Sigmoid colon (tissue), 6 donors: ENCODE measurements at regions not wholly inside any gene's neighbourhood (a gene's known extent, or its start where the extent isn't known, plus 50 kb on each side); places are given as distances from the start of the nearest gene placed in this dataset.

Experiments
- DNase-seq: peaks from one replicate; pipeline ENCODE4 v3.0.0-alpha.2; 2019
- H3K27ac ChIP-seq, 4 donors: fragments of 200-600 bp; sonication (generic); one replicate each; pipeline ENCODE4 v1.5.1; 2016 to 2019; ENCODE audit warnings: mild to moderate bottlenecking in 1 of 4
- H3K27me3 ChIP-seq, 3 donors: fragments of 200-600 bp; sonication (generic); one replicate each; pipeline ENCODE4 v1.5.1; 2019; ENCODE audit warnings: mild to moderate bottlenecking in 1 of 3
- H3K36me3 ChIP-seq, 4 donors: fragments of 200-600 bp; sonication (generic); one replicate each; pipeline ENCODE4 v1.5.1; 2016 to 2019
- H3K4me1 ChIP-seq, 4 donors: fragments of 200-600 bp; sonication (generic); one replicate each; pipeline ENCODE4 v1.5.1; 2017 to 2019
- H3K4me3 ChIP-seq, 4 donors: fragments of 200-600 bp; sonication (generic); one replicate each; pipeline ENCODE4 v1.5.1; 2017 to 2019; ENCODE audit warnings: mild to moderate bottlenecking in 2 of 4, moderate library complexity in 1 of 4
- H3K9me3 ChIP-seq, 4 donors: fragments of 200-600 bp in 3 of 4; sonication (generic) in 3 of 4; one replicate each; pipeline versions ENCODE4 v1.5.1 to v1.6.1; 2013 to 2019
- EP300 ChIP-seq, 4 donors: sonication (generic); formaldehyde crosslinking; IDR thresholded peaks; one replicate each; pipeline ENCODE4 v1.6.1; 2017; ENCODE audit warnings: antibody characterized with exemption in 4 of 4
- POLR2A ChIP-seq, 2 donors: fragments of 450-650 bp; IDR thresholded peaks; one replicate each; pipeline ENCODE4 v1.6.1; 2016; ENCODE audit warnings: antibody characterized with exemption in 2 of 2, mild to moderate bottlenecking in 2 of 2, moderate library complexity in 2 of 2
- POLR2AphosphoS5 ChIP-seq, 4 donors: sonication (generic); formaldehyde crosslinking; IDR thresholded peaks; one replicate each; pipeline ENCODE4 v1.6.1; 2017; ENCODE audit warnings: antibody characterized with exemption in 4 of 4
- WGBS, 2 donors: extraction: QIAGEN DNeasy Blood & Tissue Kit; methylation state at CpG; one replicate each; pipeline ENCODE4 v1.1.7; 2013; 5-methylcytosine and 5-hydroxymethylcytosine counted together
- intact Hi-C: fragments of 100-400 bp; cut with DNase I; formaldehyde crosslinking; loops from one replicate; pipeline ENCODE4 v1.15.1; 2023
- TF ChIP-seq, protein P1 (sequence below), 4 experiments: fragments of 450-650 bp in 3 of 4; fragments of 200-600 bp in 1 of 4; IDR thresholded peaks; one replicate each; pipeline ENCODE4 v1.5.1; 2016 to 2019; ENCODE audit warnings: antibody characterized with exemption in 4 of 4, mild to moderate bottlenecking in 3 of 4, moderate library complexity in 2 of 4
- donor health status: healthy with polysubstance abuse.
- donor health status: healthy.

- intact Hi-C loops: no loop called here
- no peak for DNase-seq
- H3K9me3 ChIP-seq: no peaks in the 10 kb centered on the region
- 62 to 65% methylated on average over 4 of the region's 4 CpGs for WGBS, 2 donors
- H3K4me3 ChIP-seq: no peak overlapping the region
- TF ChIP-seq, protein P1, sequence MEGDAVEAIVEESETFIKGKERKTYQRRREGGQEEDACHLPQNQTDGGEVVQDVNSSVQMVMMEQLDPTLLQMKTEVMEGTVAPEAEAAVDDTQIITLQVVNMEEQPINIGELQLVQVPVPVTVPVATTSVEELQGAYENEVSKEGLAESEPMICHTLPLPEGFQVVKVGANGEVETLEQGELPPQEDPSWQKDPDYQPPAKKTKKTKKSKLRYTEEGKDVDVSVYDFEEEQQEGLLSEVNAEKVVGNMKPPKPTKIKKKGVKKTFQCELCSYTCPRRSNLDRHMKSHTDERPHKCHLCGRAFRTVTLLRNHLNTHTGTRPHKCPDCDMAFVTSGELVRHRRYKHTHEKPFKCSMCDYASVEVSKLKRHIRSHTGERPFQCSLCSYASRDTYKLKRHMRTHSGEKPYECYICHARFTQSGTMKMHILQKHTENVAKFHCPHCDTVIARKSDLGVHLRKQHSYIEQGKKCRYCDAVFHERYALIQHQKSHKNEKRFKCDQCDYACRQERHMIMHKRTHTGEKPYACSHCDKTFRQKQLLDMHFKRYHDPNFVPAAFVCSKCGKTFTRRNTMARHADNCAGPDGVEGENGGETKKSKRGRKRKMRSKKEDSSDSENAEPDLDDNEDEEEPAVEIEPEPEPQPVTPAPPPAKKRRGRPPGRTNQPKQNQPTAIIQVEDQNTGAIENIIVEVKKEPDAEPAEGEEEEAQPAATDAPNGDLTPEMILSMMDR (IDR thresholded peaks at IDR 0.05): no peak
- TF ChIP-seq POLR2AphosphoS5 (IDR thresholded peaks at IDR 0.05): no peak
- TF ChIP-seq POLR2A (IDR thresholded peaks at IDR 0.05): no peak
- no peak for TF ChIP-seq EP300 (IDR thresholded peaks at IDR 0.05)
- H3K27ac ChIP-seq: no peak overlapping the region
- no peaks in the 10 kb centered on the region for H3K4me1 ChIP-seq
- no peaks in the 10 kb centered on the region for H3K36me3 ChIP-seq
- no peaks in the 10 kb centered on the region for H3K27me3 ChIP-seq
Observed at GRCh38 chr5:10091701-10092100, 158.0 kb downstream of the ATPSCKMT start.

DNA sequence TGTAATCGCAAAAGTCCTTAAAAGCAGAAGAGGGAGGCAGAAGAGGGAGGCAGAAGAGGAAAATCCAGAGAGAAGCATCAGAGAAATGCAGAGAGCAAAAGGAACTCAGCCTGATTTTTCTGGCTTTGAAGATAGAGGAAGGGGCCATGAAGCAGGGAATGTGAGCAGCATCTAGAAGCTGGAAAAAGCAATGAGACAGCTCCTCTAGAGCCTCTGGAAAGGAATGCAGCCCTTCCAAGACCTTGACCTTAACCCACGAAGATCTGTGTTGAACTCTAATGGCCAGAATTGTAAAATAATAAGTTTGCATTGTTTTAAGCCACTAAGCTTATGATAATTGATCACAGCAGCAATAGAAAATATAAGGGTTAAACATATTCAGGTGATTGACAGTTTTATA, 159.6 kb downstream of the ATPSCKMT start:
- 53 to 72% methylated on average over 2 of the region's 2 CpGs for WGBS, 2 donors
- no peaks in the 10 kb centered on the region for H3K27me3 ChIP-seq
- no peaks in the 10 kb centered on the region for H3K36me3 ChIP-seq
- H3K27ac ChIP-seq: no peak overlapping the region
- no peak overlapping the region for H3K4me3 ChIP-seq
- no peak for TF ChIP-seq EP300 (IDR thresholded peaks at IDR 0.05)
- TF ChIP-seq, protein P1 (IDR thresholded peaks at IDR 0.05): no peak
- TF ChIP-seq POLR2A (IDR thresholded peaks at IDR 0.05): no peak
- no peak for DNase-seq
- no peaks in the 10 kb centered on the region for H3K9me3 ChIP-seq
- intact Hi-C loops: no loop called here
- H3K4me1 ChIP-seq: no peaks in the 10 kb centered on the region

DNA sequence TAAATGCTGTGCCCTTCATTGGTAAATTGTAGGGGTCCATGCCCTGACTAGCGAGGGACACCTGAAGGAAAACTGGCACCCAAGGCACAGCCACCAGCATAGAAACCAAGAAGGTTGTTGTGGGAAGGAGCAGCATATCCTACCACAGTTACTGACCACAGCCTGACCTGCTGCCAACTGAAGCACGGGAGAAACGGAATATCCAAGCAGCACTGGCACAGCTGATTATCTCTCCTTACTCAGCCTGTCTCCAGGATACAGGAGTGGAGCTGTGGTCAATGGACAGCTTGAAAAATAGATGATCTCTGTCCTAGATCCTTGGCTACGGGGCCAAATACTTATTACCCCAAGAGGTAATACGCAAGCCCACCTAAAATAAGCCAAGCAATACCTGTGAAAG, 164.5 kb downstream of the ATPSCKMT start:
- Histone ChIP-seq H3K27me3 (no peaks in the 10 kb centered on the region), H3K27ac (no peak overlapping the region), H3K36me3 (no peaks in the 10 kb centered on the region), H3K4me3 (no peak overlapping the region), H3K9me3 (no peaks in the 10 kb centered on the region), H3K4me1 (no peaks in the 10 kb centered on the region)
- no peak for DNase-seq
- WGBS, 2 donors: 82 to 84% methylated on average over 5 of the region's 5 CpGs
- intact Hi-C loops: no loop called here
- TF ChIP-seq EP300 (IDR thresholded peaks at IDR 0.05) (no peak), POLR2A (IDR thresholded peaks at IDR 0.05) (no peak), POLR2AphosphoS5 (IDR thresholded peaks at IDR 0.05) (no peak)
- TF ChIP-seq, protein P1 (IDR thresholded peaks at IDR 0.05): no peak

DNA sequence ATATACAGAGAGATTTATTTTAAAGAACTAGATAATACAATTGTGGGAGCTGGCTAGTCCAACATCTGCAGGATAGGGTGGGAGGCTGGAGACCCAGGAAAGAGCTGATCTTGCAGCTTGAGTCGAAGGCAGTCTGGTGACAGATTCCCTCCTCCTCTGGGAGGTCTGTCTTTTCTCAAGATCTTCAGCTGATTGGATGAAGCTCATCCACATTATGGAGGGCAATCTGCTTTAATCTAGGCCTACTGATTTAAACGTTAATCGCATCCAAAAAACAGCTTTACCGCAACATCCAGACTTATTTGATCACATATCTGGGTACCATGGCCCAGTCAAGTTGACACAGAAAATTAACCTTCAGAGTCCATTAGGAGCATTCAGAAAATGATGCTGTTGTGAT, 168.1 kb downstream of the ATPSCKMT start:
- H3K27me3 ChIP-seq: no peaks in the 10 kb centered on the region
- WGBS, 2 donors: 78 to 84% methylated on average over 4 of the region's 4 CpGs
- H3K4me3 ChIP-seq: no peak overlapping the region
- H3K4me1 ChIP-seq: no peaks in the 10 kb centered on the region
- H3K27ac ChIP-seq: no peak overlapping the region
- no peaks in the 10 kb centered on the region for H3K9me3 ChIP-seq
- DNase-seq: no peak
- TF ChIP-seq, protein P1 (IDR thresholded peaks at IDR 0.05): no peak
- TF ChIP-seq EP300 (IDR thresholded peaks at IDR 0.05) (no peak), POLR2A (IDR thresholded peaks at IDR 0.05) (no peak), POLR2AphosphoS5 (IDR thresholded peaks at IDR 0.05) (no peak)
- intact Hi-C loops: no loop called here
- no peaks in the 10 kb centered on the region for H3K36me3 ChIP-seq

GRCh38 chr5:10077791-10078545, 171.7 kb downstream of the ATPSCKMT start:
- Histone ChIP-seq H3K4me3 (no peak overlapping the region), H3K27me3 (no peaks in the 10 kb centered on the region), H3K4me1 (no peaks in the 10 kb centered on the region), H3K27ac (no peak overlapping the region), H3K9me3 (no peaks in the 10 kb centered on the region), H3K36me3 (no peaks in the 10 kb centered on the region)
- intact Hi-C loops: no loop called here
- 80 to 84% methylated on average over 11 of the region's 11 CpGs for WGBS, 2 donors
- DNase-seq: no peak
- TF ChIP-seq, protein P1 (IDR thresholded peaks at IDR 0.05): no peak
- TF ChIP-seq POLR2A (IDR thresholded peaks at IDR 0.05) (no peak), EP300 (IDR thresholded peaks at IDR 0.05) (no peak), POLR2AphosphoS5 (IDR thresholded peaks at IDR 0.05) (no peak)
